Stimulated activated memory B cell treated with anti-CD40 and anti-IgM and Interleukin-4, amounts not matched to agents 10 μg/mL and 1 μg/mL and 100 μg/mL, for 72 hours (primary cell): ENCODE measurements at regions not wholly inside any gene's neighbourhood (a gene's known extent, or its start where the extent isn't known, plus 50 kb on each side); places are given as distances from the start of the nearest gene placed in this dataset.

ENCODE experiments used
- ATAC-seq: fragments of 150-1000 bp; cut with Tn5 transposase; 2 replicates; pipeline ENCODE4 v1.10.0; 2021
- H3K27ac Mint-ChIP-seq: one replicate; pipeline ENCODE4 v1.8.0; 2022; ENCODE audit warnings: mild to moderate bottlenecking, mixed read lengths
- H3K27me3 Mint-ChIP-seq: one replicate; pipeline ENCODE4 v1.8.0; 2022; ENCODE audit warnings: mixed read lengths
- H3K36me3 Mint-ChIP-seq: one replicate; pipeline ENCODE4 v1.8.0; 2022; ENCODE audit warnings: mixed read lengths
- H3K4me1 Mint-ChIP-seq: one replicate; pipeline ENCODE4 v1.8.0; 2022; ENCODE audit warnings: mixed read lengths
- H3K4me3 Mint-ChIP-seq: one replicate; pipeline ENCODE4 v1.8.0; 2022; ENCODE audit warnings: mild to moderate bottlenecking, moderate library complexity, mixed read lengths
- H3K9me3 Mint-ChIP-seq: one replicate; pipeline ENCODE4 v1.8.0; 2022; ENCODE audit warnings: mixed read lengths

GRCh38 chr14:101474563-101475455 is 86.5 kb upstream of the DIO3 start:
- no peak for ATAC-seq
- Mint-ChIP-seq H3K4me3 (no peak overlapping the region), H3K27ac (no peak overlapping the region), H3K9me3 (no peaks in the 10 kb centered on the region), H3K36me3 (no peaks in the 10 kb centered on the region), H3K27me3 (peaks cover 11% of the 10 kb centered on the region), H3K4me1 (no peaks in the 10 kb centered on the region)

- peaks cover 11% of the 10 kb centered on the region for H3K27me3 Mint-ChIP-seq
- ATAC-seq, result no peak
- no peak overlapping the region for H3K27ac Mint-ChIP-seq
- H3K4me1 Mint-ChIP-seq, result no peaks in the 10 kb centered on the region
- no peaks in the 10 kb centered on the region for H3K36me3 Mint-ChIP-seq
- no peak overlapping the region for H3K4me3 Mint-ChIP-seq
- no peaks in the 10 kb centered on the region for H3K9me3 Mint-ChIP-seq
Observed at GRCh38 chr14:101475456-101476257, 85.6 kb upstream of the DIO3 start.

DNA sequence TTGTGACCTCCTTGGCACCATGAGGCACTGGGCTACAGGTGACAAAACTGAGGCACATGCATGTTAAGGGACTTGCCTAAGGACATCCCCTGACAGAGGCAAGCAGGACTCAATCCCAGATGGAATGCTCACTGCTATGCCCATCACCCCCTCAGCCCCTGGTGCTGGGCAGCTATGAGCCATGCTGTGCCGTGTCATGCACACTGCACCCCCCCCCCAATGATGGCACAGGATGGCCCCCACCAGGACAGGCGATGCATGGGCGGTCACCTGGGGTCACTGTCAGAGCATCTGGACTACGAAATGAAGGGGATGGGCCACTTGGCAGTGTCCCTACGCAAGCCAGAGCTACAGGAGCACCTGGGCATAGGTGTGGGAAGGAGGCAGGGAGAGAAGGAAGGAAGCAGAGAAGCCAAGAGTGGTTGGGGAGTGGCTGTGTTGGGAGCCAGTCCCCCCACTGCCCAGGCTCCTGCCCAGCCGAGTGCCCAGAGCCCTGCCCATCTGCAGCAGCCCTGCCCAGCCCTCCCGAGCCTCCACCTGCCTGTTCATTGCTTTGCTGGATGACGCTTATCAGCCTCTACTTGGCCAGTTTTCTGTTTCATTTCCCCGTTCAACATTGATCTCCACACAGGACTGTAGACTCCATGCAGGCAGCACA is 84.9 kb upstream of the DIO3 start:
- no peak for ATAC-seq
- Mint-ChIP-seq H3K27ac (no peak overlapping the region), H3K36me3 (no peaks in the 10 kb centered on the region), H3K27me3 (peaks cover 11% of the 10 kb centered on the region), H3K9me3 (no peaks in the 10 kb centered on the region), H3K4me1 (no peaks in the 10 kb centered on the region), H3K4me3 (no peak overlapping the region)

- H3K27me3 Mint-ChIP-seq, result peaks cover 11% of the 10 kb centered on the region
- no peak for ATAC-seq
- H3K27ac Mint-ChIP-seq, result no peak overlapping the region
- H3K36me3 Mint-ChIP-seq, result no peaks in the 10 kb centered on the region
- no peak overlapping the region for H3K4me3 Mint-ChIP-seq
- peaks cover 3% of the 10 kb centered on the region for H3K9me3 Mint-ChIP-seq
- H3K4me1 Mint-ChIP-seq, result no peaks in the 10 kb centered on the region
Observed at GRCh38 chr14:101476916-101477553, 84.3 kb upstream of the DIO3 start.

GRCh38 chr14:101477648-101478047 is 83.6 kb upstream of the DIO3 start:
- peaks cover 11% of the 10 kb centered on the region for H3K27me3 Mint-ChIP-seq
- ATAC-seq, result no peak
- H3K9me3 Mint-ChIP-seq, result peaks cover 4% of the 10 kb centered on the region
- H3K27ac Mint-ChIP-seq, result no peak overlapping the region
- no peak overlapping the region for H3K4me3 Mint-ChIP-seq
- no peaks in the 10 kb centered on the region for H3K4me1 Mint-ChIP-seq
- no peaks in the 10 kb centered on the region for H3K36me3 Mint-ChIP-seq

DNA sequence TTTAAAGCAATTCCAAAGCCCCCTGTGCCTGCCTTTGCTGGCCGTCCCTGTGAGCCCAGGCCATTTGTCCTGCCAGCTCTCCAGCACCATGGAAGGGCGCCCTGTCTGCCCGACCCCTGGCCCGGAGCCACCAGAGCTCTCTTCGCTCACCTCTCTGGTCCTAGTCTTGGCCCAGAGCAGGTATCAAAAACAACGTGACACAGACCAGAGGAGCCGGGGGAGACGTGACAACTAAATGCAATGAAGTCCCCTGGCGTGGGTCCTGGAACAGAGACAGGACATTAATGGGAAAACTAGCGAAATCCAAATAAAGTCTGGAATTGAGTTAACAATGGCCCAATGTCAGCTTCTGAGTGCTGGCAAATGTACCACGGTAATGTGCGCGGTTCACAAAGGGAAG is 83.2 kb upstream of the DIO3 start:
- Mint-ChIP-seq H3K36me3 (no peaks in the 10 kb centered on the region), H3K4me1 (no peaks in the 10 kb centered on the region), H3K27me3 (peaks cover 11% of the 10 kb centered on the region), H3K27ac (no peak overlapping the region), H3K9me3 (peaks cover 7% of the 10 kb centered on the region), H3K4me3 (no peak overlapping the region)
- no peak for ATAC-seq

DNA sequence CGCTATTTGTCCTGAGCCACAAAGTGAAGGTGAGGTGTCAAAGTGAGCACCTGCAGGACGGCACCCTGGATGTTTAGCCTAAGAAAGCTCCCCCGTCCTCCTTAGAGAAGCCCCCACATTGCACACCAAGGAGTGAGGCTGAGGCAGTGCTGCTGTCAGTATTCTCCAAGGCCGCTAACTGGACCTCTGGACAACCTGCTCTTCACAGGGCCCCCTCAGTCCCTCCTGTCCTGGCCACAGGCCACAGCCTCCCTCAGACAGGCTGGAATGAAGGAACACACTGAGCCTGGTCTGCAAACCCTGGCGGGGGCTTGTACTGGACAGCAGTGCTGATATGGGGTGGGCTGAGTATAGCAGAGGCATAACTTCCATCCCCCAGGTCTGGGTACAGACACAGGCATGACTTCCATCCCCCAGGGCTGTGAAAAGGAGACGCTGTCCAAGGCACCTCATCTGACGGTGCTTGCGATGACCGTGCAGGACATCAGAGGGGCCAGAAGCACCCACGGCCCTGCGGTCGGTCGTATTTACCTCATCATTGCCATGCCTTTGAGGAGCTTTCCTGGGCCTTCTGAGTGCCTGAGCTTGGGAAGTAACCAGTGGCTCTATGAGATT is 82.4 kb upstream of the DIO3 start:
- ATAC-seq, result no peak
- Mint-ChIP-seq H3K27me3 (peaks cover 11% of the 10 kb centered on the region), H3K4me1 (no peaks in the 10 kb centered on the region), H3K4me3 (no peak overlapping the region), H3K27ac (no peak overlapping the region), H3K9me3 (peaks cover 13% of the 10 kb centered on the region), H3K36me3 (no peaks in the 10 kb centered on the region)

- Mint-ChIP-seq H3K27me3 (peaks cover 11% of the 10 kb centered on the region), H3K4me1 (no peaks in the 10 kb centered on the region), H3K9me3 (peaks cover 21% of the 10 kb centered on the region), H3K27ac (no peak overlapping the region), H3K4me3 (no peak overlapping the region), H3K36me3 (no peaks in the 10 kb centered on the region)
- no peak for ATAC-seq
Observed at GRCh38 chr14:101480022-101480746, 81.1 kb upstream of the DIO3 start.

DNA sequence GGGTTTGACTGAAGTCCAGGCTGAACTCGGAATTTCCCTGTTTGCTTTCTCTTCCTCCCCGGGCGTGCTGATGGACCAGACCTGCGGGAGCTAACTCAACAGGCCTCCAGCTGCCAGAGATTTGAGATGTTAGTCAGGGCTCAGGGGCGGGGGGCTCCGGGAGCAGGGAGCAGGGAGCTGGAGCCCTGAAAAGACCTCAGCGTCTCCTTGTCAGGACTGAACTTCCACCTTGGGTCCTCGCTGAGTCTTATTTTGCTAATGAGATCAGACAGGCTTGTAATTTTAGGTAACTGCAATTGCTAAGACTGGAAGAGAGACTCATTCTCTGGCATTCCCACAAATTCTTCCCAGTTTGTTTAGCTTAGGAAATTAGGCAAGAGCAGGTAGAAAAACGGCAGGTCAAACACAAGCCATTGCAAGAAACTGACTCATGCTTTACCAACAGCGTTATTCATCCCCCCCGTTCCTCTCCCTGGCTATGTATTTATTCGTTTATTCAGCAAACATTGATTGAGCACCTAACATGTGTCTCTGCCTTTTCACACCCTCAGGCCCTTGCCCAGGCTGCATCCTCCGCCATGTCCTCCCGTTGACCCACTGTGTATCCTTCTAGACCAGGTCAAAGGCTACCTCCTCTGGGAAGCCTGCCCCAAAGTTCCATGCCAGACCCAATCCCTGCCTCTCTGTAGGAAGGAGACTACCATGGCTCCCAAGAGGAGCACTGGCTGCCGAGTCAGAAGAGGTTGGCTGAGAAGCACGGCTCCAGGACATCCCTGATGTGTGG is 80.4 kb upstream of the DIO3 start:
- Mint-ChIP-seq H3K4me3 (no peak overlapping the region), H3K27ac (no peak overlapping the region), H3K9me3 (peaks cover 24% of the 10 kb centered on the region), H3K4me1 (no peaks in the 10 kb centered on the region), H3K36me3 (no peaks in the 10 kb centered on the region), H3K27me3 (peaks cover 11% of the 10 kb centered on the region)
- ATAC-seq, result no peak

DNA sequence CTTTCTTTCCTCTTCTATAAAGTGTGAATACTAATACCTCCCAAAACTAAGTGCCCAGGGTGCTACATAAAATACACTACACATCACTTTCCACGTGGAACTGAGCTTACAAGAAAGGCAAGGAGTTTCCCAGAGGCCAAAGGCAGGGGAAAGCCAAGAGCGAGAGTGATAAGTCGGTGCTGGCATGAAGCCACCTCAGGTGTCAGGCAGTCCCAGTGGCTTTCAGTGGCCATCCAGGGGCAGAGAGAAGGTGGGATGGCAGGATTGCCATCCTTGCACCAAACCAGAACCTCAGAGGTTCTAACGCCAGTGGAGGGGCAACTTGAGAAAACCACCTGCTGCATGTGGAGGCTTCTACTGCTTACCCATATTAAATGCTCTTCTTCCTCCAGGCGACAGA is 79.7 kb upstream of the DIO3 start:
- Mint-ChIP-seq H3K9me3 (peaks cover 25% of the 10 kb centered on the region), H3K4me3 (no peak overlapping the region), H3K4me1 (no peaks in the 10 kb centered on the region), H3K36me3 (no peaks in the 10 kb centered on the region), H3K27me3 (peaks cover 5% of the 10 kb centered on the region), H3K27ac (no peak overlapping the region)
- no peak for ATAC-seq

DNA sequence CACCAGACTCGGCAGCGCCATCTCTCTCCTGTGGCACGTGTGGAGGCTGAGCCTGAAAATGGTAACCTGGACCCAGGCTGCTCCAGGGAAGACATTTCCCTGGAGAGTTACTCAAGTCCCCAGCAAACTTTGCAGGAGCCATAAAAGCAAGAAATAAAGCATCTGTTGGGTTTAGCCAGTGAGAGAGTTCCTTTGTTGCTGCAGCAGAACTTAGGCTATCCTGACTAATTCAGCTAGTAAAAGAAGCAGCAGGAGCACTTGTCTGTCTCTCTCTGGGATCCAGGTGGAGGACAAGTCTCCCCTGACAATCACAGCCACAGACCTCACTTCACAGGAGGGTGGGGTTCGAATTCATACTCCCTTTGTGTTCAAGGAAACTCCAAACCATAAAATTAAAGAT is 79.2 kb upstream of the DIO3 start:
- no peaks in the 10 kb centered on the region for H3K27me3 Mint-ChIP-seq
- no peak overlapping the region for H3K4me3 Mint-ChIP-seq
- H3K27ac Mint-ChIP-seq, result no peak overlapping the region
- H3K4me1 Mint-ChIP-seq, result no peaks in the 10 kb centered on the region
- peaks cover 29% of the 10 kb centered on the region for H3K9me3 Mint-ChIP-seq
- ATAC-seq, result no peak
- no peaks in the 10 kb centered on the region for H3K36me3 Mint-ChIP-seq

DNA sequence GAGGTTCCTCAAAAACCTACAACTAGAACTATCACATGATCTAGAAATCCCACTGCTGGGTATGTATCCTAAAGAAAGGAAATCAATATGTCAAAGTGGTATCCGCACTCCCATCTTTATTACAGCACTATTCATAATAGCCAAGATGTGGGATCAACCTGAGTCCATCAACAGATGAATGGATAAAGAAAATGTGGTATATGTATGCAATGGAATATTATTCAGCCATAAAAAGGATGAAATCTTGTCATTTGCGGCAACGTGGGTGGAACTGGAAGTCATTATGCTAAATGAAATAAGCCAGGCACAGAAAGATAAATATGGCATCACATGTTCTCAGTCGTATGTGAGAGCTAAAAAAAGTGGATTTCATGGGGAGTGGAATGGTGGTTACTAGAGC is 77.5 kb upstream of the DIO3 start:
- no peak for ATAC-seq
- Mint-ChIP-seq H3K27me3 (no peaks in the 10 kb centered on the region), H3K36me3 (no peaks in the 10 kb centered on the region), H3K4me3 (no peak overlapping the region), H3K27ac (no peak overlapping the region), H3K9me3 (peaks cover 34% of the 10 kb centered on the region), H3K4me1 (no peaks in the 10 kb centered on the region)

DNA sequence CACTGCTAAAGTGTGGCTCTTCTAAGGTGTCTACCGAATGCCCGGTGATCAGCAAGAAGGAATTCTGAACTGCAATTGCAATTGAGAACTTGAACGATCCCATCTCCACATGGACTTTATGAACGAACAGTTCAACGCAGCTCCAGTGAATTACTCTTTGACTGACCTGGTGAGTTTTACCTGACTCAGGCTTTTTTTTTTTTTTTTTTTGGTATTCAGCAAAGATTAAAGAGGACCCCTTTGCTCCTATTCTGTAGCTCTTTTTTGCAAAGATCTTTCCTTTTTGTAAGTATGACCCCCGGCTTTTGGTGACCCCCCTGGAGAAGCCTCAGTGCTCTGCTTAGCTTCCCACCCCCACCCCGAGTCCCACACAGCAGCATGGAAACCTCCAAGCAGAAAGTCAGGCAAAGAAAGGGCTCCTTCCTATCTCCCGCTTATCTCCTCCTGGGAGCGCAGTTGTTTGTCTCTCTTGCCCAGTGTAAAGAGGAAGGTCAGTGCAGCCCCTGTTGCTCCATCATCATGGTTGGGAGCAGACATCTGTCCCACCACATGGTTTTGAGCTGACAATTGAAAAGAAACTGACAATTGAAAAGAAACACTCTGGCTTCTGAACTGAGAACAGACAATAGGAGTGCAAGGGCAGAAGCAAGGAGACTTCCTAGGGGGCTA is 72.1 kb upstream of the DIO3 start:
- ATAC-seq, result no peak
- H3K27ac Mint-ChIP-seq, result no peak overlapping the region
- peaks cover 23% of the 10 kb centered on the region for H3K27me3 Mint-ChIP-seq
- peaks cover 20% of the 10 kb centered on the region for H3K9me3 Mint-ChIP-seq
- no peaks in the 10 kb centered on the region for H3K4me1 Mint-ChIP-seq
- H3K4me3 Mint-ChIP-seq, result no peak overlapping the region
- no peaks in the 10 kb centered on the region for H3K36me3 Mint-ChIP-seq
